SK-N-MC (cell line): ENCODE measurements at regions not wholly inside any gene's neighbourhood (a gene's known extent, or its start where the extent isn't known, plus 50 kb on each side); places are given as distances from the start of the nearest gene placed in this dataset.

ENCODE experiments used
- EZH2 ChIP-seq: fragments of 200-600 bp; sonication (generic); IDR thresholded peaks from one replicate; pipeline ENCODE4 v1.6.1; 2017; ENCODE audit warnings: antibody characterized with exemption
- POLR2AphosphoS5 ChIP-seq: IDR thresholded peaks from 2 replicates; pipeline ENCODE4 v1.6.1; 2012; ENCODE audit warnings: mild to moderate bottlenecking, low read depth, low read length, borderline replicate concordance

DNA sequence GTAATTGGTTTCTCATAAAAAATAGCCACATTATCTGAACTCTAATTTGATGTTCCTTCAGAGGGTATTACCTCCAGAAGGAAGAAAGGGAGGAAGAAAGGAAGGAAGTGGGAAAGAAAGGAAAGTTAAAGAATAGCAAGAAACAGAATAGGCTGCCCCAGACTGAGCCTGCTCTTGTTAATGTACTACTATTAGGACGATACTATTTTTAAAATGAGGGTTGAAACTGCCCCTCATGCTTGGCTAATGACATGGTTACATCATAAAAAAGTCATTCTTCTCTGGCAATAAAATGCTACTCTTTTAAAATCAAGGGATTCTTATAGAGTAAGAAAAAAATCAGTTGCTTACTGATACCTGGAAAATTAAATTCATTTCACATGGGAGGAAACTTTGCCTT lies 253.0 kb downstream of the KTN1 start:
- TF ChIP-seq EZH2, result no peak
- TF ChIP-seq POLR2AphosphoS5, result no peak
